GDM1 (cell line): ENCODE measurements at regions not wholly inside any gene's neighbourhood (a gene's known extent, or its start where the extent isn't known, plus 50 kb on each side); places are given as distances from the start of the nearest gene placed in this dataset.

Experiments
- DNase-seq: peaks from one replicate; lab custom pipeline; 2025; lab: John Stamatoyannopoulos, UW

GRCh38 chr13:62320129-62321108 is 904.8 kb upstream of the PCDH20 start:
- DNase-seq, result no peak

DNA sequence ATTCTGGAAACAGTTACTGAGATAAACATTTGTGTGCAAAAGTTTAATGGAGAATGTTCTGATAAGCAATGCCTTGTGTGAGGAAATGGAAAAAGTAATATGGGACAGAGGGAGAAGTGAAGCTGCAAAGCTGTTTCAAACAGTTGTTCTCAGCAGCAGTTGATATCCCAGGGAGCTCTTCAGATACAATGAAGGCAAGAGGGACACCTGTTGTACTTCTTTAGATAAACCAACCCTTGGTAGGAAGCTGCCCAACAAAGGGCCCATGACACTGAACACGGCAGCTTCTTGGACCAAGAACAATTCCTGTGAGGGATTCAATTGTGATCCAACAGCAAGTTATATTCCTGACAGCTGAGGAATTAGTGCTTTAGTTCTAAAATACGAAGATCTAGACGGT is 894.3 kb upstream of the PCDH20 start:
- DNase-seq, result no peak

DNA sequence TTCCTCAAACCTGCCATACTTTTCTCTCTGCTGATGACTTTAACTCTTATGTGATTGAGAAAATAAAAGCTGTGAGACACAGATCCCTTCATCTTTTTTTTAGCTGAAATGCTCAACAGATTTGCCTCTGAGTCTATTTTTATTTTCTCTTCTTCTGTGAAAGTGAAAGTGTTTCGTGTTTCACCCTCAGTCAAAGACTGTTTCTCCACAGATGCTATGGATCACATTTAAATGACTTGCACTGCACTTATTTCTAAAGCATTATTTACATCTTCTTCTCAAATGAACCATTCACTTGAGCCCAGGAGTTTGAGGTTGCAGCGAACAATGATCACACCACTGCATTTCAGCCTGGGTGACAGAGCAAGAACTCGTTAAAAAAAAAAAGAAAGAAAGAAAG is 890.1 kb upstream of the PCDH20 start:
- DNase-seq, result no peak

DNA sequence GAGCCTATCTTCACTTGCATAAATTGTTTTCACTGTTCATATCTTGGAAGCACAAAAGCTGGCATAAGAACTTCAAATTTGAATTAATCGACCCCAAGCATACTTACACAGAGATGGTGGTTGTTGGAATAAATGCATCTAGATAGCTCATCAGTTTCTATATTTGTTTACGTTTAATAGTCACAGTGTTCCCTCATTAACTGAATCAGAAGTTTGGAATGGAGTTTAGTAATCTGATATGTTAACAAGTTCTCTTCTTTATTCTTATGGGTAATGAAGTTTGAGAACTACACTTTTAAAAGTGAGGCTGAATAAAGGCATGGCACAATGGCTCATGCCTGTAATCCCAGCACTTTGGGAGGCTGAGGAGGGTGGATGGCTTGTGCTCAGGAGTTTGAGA is 886.7 kb upstream of the PCDH20 start:
- no peak for DNase-seq

DNA sequence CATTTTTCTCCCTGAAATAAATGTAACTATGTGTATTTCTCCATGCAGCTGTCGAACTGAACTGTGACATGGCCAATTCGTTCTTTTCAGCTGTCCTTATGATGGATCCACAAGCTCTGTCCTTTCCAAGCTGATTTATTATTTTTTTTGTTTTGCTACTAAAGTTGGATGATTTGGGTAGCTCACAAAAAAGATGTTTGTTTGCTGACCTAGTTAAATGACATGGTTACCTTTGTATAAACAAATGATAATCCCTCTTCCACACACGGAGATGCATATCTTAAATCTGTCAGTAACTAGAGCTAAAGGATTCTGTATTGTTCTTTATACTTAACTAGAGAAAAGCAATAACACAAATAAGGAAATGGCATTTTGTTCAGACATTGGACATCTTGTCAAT is 884.3 kb upstream of the PCDH20 start:
- DNase-seq, result no peak

DNA sequence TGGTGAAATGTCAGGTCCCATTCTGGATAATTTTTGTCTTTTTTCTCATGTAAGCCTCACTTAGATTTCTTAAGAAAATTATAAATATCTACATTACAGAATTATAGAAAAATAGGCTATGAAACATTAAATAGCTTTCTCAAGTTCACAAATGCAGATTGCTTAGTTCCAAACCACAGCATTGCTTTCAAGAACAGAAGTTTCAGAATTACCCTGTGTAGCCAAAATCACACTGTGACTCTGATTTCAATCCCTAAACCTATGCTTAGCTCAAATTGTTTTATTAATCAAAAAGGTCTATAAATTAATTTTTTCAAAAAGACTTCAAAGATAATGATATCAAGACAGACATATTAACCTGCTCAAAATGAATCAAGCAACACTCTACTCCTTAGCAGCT is 881.2 kb upstream of the PCDH20 start:
- DNase-seq, result no peak

DNA sequence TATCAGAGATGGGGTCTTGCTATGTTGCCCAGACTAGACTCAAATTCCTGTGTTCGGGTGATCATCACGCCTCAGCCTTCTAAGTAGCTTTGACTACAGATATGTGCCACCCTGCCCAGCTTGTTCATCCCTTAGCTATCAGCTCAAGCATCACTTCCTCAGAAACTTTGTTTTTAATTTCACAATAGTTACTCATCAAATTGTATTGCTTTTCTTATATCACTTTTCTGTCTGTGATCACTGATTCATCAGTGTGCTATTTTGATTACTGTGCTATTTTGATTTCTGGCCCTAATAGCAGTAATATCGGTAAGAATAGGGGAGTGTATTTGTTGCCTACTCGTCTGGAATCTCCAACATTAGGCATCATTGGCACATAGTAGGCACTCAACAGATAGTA is 878.6 kb upstream of the PCDH20 start:
- DNase-seq, result no peak

DNA sequence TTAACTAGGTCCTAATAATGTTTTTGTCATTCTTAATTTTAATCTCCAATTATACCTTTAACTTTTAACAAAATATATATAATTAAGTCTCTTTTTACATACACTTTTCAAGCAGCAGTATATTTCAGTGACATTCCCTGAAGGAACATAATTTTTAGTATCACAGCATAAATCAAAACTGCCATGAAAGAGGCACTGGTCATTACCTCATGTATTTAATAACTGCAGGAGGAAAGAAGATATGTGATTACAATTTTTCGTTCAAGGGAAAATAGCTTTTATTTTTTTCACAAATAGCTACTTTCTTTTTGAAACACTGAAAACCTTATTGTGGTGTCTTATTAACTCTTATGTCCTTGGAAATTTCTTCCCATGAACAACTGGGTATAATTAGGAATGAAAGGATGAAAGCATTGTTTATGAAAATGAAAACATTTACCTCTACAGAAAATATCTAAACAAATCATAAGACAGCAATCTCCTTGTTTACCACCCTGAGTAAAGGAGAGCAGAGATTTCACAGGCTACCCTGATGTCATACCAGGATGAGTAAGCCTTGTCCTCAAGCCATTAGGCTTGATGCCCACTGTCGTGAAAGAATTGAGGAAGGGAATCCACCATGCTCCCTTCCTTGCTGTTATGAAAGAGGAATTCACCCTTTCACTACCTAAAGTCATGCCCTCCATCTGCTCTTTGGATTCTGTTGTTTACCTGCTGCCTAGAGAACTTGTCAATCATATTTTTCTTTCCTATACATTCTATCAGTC is 877.2 kb upstream of the PCDH20 start:
- DNase-seq, result no peak

DNA sequence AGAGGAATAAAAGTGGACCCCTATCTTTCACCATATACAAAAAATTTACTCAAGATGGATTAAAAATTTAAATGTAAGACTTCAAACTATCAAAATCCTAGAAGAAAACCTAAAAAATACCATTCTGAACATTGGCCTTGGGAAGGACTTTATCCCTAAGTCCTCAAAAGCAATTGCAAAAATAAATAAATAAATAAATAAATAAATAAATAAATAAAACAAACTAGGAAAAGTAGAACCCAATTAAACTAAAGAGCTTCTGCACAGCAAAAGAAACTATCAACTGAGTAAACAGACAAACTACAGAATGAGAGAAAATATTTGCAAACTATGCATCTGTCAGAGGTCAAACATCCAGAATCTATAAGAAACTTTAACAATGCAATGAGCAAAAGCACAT is 874.9 kb upstream of the PCDH20 start:
- no peak for DNase-seq

DNA sequence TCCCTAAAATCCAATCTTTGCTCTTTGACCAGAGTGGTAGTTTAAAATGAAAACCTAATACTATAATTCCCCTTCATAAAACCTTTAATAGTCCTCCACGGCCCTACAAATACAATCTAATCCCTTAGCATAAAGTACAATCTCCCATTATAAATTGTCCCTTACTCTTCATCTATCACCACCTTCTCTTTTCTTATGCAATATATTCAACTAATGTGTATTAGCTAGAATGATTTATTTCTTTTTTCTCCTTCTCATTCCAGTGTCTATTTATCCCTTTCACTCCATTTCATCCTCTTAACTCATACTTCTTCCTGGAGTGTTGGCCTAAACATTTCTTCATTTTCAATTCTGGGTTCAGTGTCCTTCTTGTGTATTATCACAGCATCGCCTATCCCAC is 872.1 kb upstream of the PCDH20 start:
- DNase-seq, result no peak

DNA sequence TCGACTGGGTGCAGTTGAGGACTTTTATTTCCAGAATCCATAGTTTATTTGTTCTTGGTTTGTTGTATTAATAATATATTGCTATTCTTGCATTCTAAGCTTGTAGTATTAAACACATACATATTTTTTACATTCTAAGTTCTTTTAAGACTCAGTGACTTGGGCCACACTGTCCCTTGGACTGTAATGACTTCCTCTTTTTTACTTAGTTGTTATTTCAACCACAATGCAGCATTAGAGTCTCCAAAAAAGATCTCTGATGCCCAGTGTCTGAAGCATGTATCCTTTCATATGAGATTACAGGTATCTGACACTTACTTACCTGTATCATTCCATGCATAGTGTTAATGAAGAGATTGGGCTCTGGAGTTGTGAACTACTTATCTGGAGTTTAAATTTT is 864.9 kb upstream of the PCDH20 start:
- DNase-seq, result no peak

DNA sequence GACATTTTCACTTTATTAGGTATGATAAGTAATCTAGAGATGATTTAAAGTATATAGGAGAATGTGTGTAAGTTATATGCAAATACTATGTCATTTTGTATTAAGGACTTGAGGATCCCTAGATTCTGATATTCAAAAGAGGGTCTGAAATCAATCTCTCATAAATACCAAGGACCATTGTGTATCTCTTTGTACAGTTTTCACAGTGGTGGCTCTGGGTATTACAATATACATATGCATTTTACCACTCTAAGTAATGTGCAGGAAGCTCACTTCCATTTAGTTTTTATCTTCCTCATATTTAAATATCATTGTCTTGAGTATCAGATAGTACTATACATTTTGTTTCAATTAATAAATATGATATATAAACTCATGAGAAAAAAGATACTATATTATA is 862.6 kb upstream of the PCDH20 start:
- no peak for DNase-seq

- DNase-seq, result no peak
Observed at GRCh38 chr13:62251734-62252133, 836.1 kb upstream of the PCDH20 start.

DNA sequence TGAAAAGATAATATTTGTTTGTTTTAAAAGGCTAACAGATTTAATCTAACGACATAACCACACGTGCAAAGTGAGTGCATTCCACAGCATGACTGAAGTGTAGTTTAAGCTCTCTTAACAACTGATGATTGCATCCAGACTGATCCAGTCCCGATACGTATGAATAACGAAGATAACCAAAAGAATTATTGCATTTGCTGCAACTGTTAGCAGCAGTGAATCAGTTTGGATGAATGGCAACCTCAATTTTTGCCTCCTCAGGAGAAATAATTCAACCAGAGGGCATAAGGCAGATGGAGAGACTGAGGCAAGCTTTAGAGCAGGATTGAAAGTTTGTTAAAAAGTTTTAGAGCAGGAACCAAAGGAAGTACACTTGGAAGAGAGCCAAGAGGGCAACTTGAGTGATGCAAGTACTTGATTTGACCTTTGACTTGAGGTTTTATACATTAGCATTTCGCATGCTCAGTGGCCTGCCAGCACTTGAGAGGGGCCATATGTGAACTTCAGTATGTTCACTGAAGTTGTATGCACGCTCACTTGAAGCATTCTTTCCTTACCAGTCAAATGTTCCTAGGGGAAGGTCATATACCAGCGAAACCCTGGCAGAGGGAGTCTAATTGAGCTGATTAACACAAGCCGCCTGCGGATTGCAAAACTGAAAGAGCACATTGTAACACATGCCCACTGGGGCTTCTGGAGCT is 835.0 kb upstream of the PCDH20 start:
- DNase-seq, result no peak

- DNase-seq, result no peak
Observed at GRCh38 chr13:62246581-62246980, 830.9 kb upstream of the PCDH20 start.

DNA sequence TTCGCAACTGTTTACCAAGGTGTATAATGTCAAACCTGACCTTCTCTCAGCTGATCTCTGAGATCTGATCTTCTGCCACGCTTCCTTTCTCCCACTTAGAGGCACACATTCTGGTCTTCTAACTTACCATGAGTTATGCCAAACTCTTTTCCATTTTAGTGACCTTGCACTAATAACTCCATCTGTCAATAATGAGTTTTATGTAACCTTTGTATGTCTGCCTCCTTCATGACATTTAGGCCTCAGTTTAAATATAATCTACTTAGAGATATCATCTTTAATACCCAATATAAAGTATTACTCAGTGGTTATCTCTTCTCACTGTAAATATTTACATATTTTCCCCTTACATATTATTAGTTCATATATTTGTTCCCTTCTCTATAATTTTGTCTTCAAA is 827.5 kb upstream of the PCDH20 start:
- DNase-seq, result no peak

- no peak for DNase-seq
Observed at GRCh38 chr13:62234780-62235440, 819.3 kb upstream of the PCDH20 start.

DNA sequence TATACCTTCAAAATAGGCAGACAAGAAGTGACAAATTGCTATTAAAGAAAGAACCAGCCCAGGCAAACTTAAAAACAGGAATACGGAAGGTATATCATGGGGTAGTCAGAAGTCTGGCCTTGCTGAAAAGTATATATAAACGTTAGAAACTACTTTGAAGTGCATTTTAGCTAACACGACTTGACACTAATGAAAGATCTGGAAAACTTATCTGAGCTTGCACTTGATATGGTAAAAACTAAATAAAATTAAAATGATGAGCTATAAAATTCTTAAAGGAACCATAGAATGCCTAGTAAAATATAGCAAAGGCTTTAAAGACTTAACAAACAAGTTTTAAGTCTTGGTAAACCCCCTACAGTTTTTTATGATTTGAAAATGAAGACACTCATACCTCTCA is 795.3 kb upstream of the PCDH20 start:
- DNase-seq, result no peak

- no peak for DNase-seq
Observed at GRCh38 chr13:62209529-62209928, 793.9 kb upstream of the PCDH20 start.

GRCh38 chr13:62207388-62207787 is 791.7 kb upstream of the PCDH20 start:
- no peak for DNase-seq

DNA sequence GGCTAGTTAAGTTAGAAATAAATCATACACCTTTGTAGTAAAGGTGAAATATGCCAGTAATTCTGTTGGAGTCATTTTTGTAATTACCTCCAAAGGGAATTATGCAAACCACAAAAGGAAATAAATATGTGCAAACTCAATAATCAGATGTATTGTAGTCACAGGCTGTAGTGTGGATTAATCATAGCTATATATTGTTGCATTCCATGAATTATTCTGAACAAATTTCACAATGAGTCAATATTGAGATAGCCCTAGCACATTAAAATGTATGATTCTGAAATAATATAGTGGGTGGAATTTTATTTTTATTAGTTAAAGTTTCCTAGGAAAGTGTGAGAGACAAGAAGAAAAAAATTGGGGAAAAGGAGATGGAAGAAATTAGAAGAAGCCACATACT is 790.5 kb upstream of the PCDH20 start:
- DNase-seq, result no peak

- no peak for DNase-seq
Observed at GRCh38 chr13:62205273-62205672, 789.6 kb upstream of the PCDH20 start.
